Neural cell (in vitro differentiated cells): ENCODE measurements at regions not wholly inside any gene's neighbourhood (a gene's known extent, or its start where the extent isn't known, plus 50 kb on each side); places are given as distances from the start of the nearest gene placed in this dataset.

ENCODE experiments used
- H2AFZ ChIP-seq: fragments of 200-600, 300-800 bp; sonication (generic), shearing (Covaris generic); 2 replicates; pipeline ENCODE4 v1.6.0; 2014; ENCODE audit warnings: low read depth, mild to moderate bottlenecking, antibody characterized with exemption, low read length, moderate library complexity
- H3F3A ChIP-seq: fragments of 200-600 bp; shearing (Covaris generic); 2 replicates; pipeline ENCODE4 v1.6.1; 2016; ENCODE audit warnings: mild to moderate bottlenecking, moderate library complexity, mixed read lengths, antibody characterized with exemption, low read length; ENCODE audit not compliant: insufficient read depth, poor library complexity, severe bottlenecking
- H3K27ac ChIP-seq: fragments of 200-600, 300-800 bp; sonication (generic), shearing (Covaris generic); 2 replicates; pipeline ENCODE4 v1.5.1; 2014; ENCODE audit warnings: mild to moderate bottlenecking, low read length, moderate library complexity
- H3K27me3 ChIP-seq: fragments of 300-800, 200-600 bp; sonication (generic), shearing (Covaris generic); 2 replicates; pipeline ENCODE4 v1.6.0; 2014; ENCODE audit warnings: mild to moderate bottlenecking, low read depth, low read length, moderate library complexity; ENCODE audit not compliant: insufficient read depth
- H3K36me3 ChIP-seq: fragments of 300-800, 200-600 bp; sonication (generic), shearing (Covaris generic); 2 replicates; pipeline ENCODE4 v1.5.1; 2014; ENCODE audit warnings: mild to moderate bottlenecking, antibody characterized with exemption, low read length, moderate library complexity; ENCODE audit not compliant: insufficient read depth
- H3K4me2 ChIP-seq: fragments of 300-800, 200-600 bp; sonication (generic), shearing (Covaris generic); 2 replicates; pipeline ENCODE4 v1.6.0; 2014; ENCODE audit warnings: mild to moderate bottlenecking, low read length
- H3K4me3 ChIP-seq: fragments of 300-800, 200-600 bp; sonication (generic), shearing (Covaris generic); 2 replicates; pipeline ENCODE4 v1.5.1; 2014; ENCODE audit warnings: mild to moderate bottlenecking, low read length, moderate library complexity
- H3K79me2 ChIP-seq: fragments of 200-600 bp; shearing (Covaris generic); replicated peaks from 2 replicates; pipeline ENCODE4 v1.6.0; 2014; ENCODE audit warnings: mild to moderate bottlenecking, low read length, moderate library complexity; ENCODE audit not compliant: insufficient read depth
- H3K9ac ChIP-seq: fragments of 300-800, 200-600 bp; sonication (generic), shearing (Covaris generic); 2 replicates; pipeline ENCODE4 v1.6.1; 2016; ENCODE audit warnings: mild to moderate bottlenecking, low read length, mixed read lengths
- H3K9me2 ChIP-seq: fragments of 200-600 bp; shearing (Covaris generic); 2 replicates; pipeline ENCODE4 v1.6.1; 2016; ENCODE audit warnings: mild to moderate bottlenecking, low read length, mixed read lengths; ENCODE audit not compliant: insufficient read depth
- H3K9me3 ChIP-seq: fragments of 200-600, 300-800 bp; sonication (generic), shearing (Covaris generic); 2 replicates; pipeline ENCODE4 v1.6.1; 2016; ENCODE audit warnings: mild to moderate bottlenecking, mixed run types, low read length, moderate library complexity, mixed read lengths
- H4K20me1 ChIP-seq: fragments of 200-600 bp; shearing (Covaris generic); 2 replicates; pipeline ENCODE4 v1.6.1; 2016; ENCODE audit warnings: mild to moderate bottlenecking, mixed run types; ENCODE audit not compliant: insufficient read depth
- CTCF ChIP-seq: fragments of 450-650 bp; IDR thresholded peaks from 2 replicates; pipeline ENCODE4 v1.5.1; 2014; ENCODE audit warnings: antibody characterized with exemption, mild to moderate bottlenecking, moderate library complexity; ENCODE audit not compliant: poor library complexity, severe bottlenecking
- EP300 ChIP-seq: fragments of 450-650 bp; conservative IDR thresholded peaks from 2 replicates; pipeline ENCODE4 v1.6.1; 2014; ENCODE audit warnings: antibody characterized with exemption, mild to moderate bottlenecking, moderate library complexity; ENCODE audit not compliant: poor library complexity, severe bottlenecking
- EZH2 ChIP-seq: fragments of 200-600, 300-800 bp; shearing (Covaris generic), sonication (generic); IDR thresholded peaks from 2 replicates; pipeline ENCODE4 v1.6.1; 2014; ENCODE audit warnings: antibody characterized with exemption, low read length, borderline replicate concordance, mild to moderate bottlenecking; ENCODE audit not compliant: insufficient read depth, poor library complexity, severe bottlenecking
- MXI1 ChIP-seq: fragments of 450-650 bp; conservative IDR thresholded peaks from 2 replicates; pipeline ENCODE4 v1.6.1; 2014; ENCODE audit warnings: antibody characterized with exemption, mild to moderate bottlenecking; ENCODE audit not compliant: poor library complexity, severe bottlenecking
- POLR2AphosphoS5 ChIP-seq: IDR thresholded peaks from 2 replicates; pipeline ENCODE4 v1.6.1; 2012
- RAD21 ChIP-seq: fragments of 450-650 bp; conservative IDR thresholded peaks from 2 replicates; pipeline ENCODE4 v1.6.1; 2014; ENCODE audit warnings: antibody characterized with exemption, mild to moderate bottlenecking, moderate library complexity
- REST ChIP-seq: IDR thresholded peaks from 2 replicates; pipeline ENCODE4 v1.6.1; 2012; ENCODE audit warnings: borderline replicate concordance
- SMC3 ChIP-seq: fragments of 450-650 bp; conservative IDR thresholded peaks from 2 replicates; pipeline ENCODE4 v1.6.1; 2014; ENCODE audit warnings: antibody characterized with exemption, mild to moderate bottlenecking, moderate library complexity; ENCODE audit not compliant: poor library complexity
- TAF1 ChIP-seq: IDR thresholded peaks from 2 replicates; pipeline ENCODE4 v1.6.1; 2012; ENCODE audit warnings: low read depth

- Histone ChIP-seq H3K27ac (no peak overlapping the region), H3K27me3 (no peaks in the 10 kb centered on the region), H3K9me3 (no peaks in the 10 kb centered on the region), H3K9ac (no peak overlapping the region), H3K4me2 (no peak overlapping the region), H2AFZ (no peak overlapping the region), H3K9me2 (no peaks in the 10 kb centered on the region), H3K36me3 (no peaks in the 10 kb centered on the region), H3K79me2 (no peaks in the 10 kb centered on the region), H4K20me1 (no peaks in the 10 kb centered on the region), H3F3A (no peaks in the 10 kb centered on the region), H3K4me3 (no peak overlapping the region)
- TF ChIP-seq MXI1, result no peak
- no peak for TF ChIP-seq POLR2AphosphoS5
- TF ChIP-seq EP300, result no peak
- TF ChIP-seq TAF1, result no peak
- no peak for TF ChIP-seq SMC3
- TF ChIP-seq EZH2, result no peak
- no peak for TF ChIP-seq REST
- no peak for TF ChIP-seq RAD21
- TF ChIP-seq CTCF, result no peak
Observed at GRCh38 chr4:26020083-26020668, 106.2 kb downstream of the SMIM20 start.

DNA sequence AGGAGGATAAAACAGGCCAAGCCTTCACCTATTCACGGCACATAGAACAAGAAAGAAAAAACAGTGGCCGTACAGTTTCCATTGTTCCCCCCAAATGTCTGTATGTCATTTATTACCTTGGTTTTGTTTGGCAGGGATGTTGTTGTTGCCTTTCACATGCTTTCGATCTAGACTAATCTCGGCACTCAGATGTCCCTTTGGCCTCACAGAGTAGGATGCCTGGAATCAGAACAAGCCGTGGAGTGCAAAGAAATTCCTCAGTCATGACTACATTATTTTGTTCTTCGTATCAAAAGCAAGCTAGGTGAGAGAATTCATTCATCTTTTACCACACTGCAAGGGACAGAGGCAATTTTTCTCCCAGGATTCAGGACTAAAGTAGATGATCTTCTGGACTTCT is 106.9 kb downstream of the SMIM20 start:
- no peaks in the 10 kb centered on the region for H3K9me3 ChIP-seq
- H3K27ac ChIP-seq, result no peak overlapping the region
- H3K9me2 ChIP-seq, result no peaks in the 10 kb centered on the region
- H3K36me3 ChIP-seq, result no peaks in the 10 kb centered on the region
- H3K79me2 ChIP-seq, result no peaks in the 10 kb centered on the region
- H2AFZ ChIP-seq, result no peak overlapping the region
- no peak overlapping the region for H3K4me2 ChIP-seq
- no peak overlapping the region for H3K4me3 ChIP-seq
- TF ChIP-seq EP300, result no peak
- no peak for TF ChIP-seq POLR2AphosphoS5
- TF ChIP-seq TAF1, result no peak
- TF ChIP-seq RAD21, result no peak
- TF ChIP-seq SMC3, result no peak
- no peak for TF ChIP-seq REST
- no peak for TF ChIP-seq EZH2
- no peak for TF ChIP-seq MXI1
- TF ChIP-seq CTCF, result no peak
- no peaks in the 10 kb centered on the region for H3F3A ChIP-seq
- no peaks in the 10 kb centered on the region for H3K27me3 ChIP-seq
- H3K9ac ChIP-seq, result no peak overlapping the region
- no peaks in the 10 kb centered on the region for H4K20me1 ChIP-seq
